ENCODE measurements at regions not wholly inside any gene's neighbourhood (a gene's known extent, or its start where the extent isn't known, plus 50 kb on each side); places are given as distances from the start of the nearest gene placed in this dataset.
"Not testable (repeated sequence)": the region's sequence is repeated elsewhere in the genome, so short reads cannot be mapped to it uniquely, and the experiment has no call there.

- DNase-seq (ENCODE audit: low read depth) = no peak
Observed at GRCh38 chr1:82421782-82422181, 621.0 kb downstream of the ADGRL2 start.

GRCh38 chr1:82420584-82420983 is 619.9 kb downstream of the ADGRL2 start:
- DNase-seq (ENCODE audit: low read depth) = no peak

GRCh38 chr1:82411605-82412004 is 610.9 kb downstream of the ADGRL2 start:
- no peak for DNase-seq (ENCODE audit: low read depth)

GRCh38 chr1:82405333-82405732 is 604.6 kb downstream of the ADGRL2 start:
- no peak for DNase-seq (ENCODE audit: low read depth)

- DNase-seq (ENCODE audit: low read depth) = no peak
Observed at GRCh38 chr1:82401116-82401515, 600.4 kb downstream of the ADGRL2 start.

- no peak for DNase-seq (ENCODE audit: low read depth)
Observed at GRCh38 chr1:82400521-82400920, 599.8 kb downstream of the ADGRL2 start.

- DNase-seq (ENCODE audit: low read depth) = no peak
Observed at GRCh38 chr1:82399093-82399492, 598.4 kb downstream of the ADGRL2 start.

GRCh38 chr1:82398357-82398756 is 597.6 kb downstream of the ADGRL2 start:
- DNase-seq (ENCODE audit: low read depth) = no peak

- no peak for DNase-seq (ENCODE audit: low read depth)
Observed at GRCh38 chr1:82395440-82395839, 594.7 kb downstream of the ADGRL2 start.

GRCh38 chr1:82392946-82393345 is 592.2 kb downstream of the ADGRL2 start:
- DNase-seq (ENCODE audit: low read depth) = no peak

- no peak for DNase-seq (ENCODE audit: low read depth)
Observed at GRCh38 chr1:82392513-82392912, 591.8 kb downstream of the ADGRL2 start.

- no peak for DNase-seq (ENCODE audit: low read depth)
Observed at GRCh38 chr1:82391712-82392111, 591.0 kb downstream of the ADGRL2 start.

GRCh38 chr1:82390627-82391026 is 589.9 kb downstream of the ADGRL2 start:
- DNase-seq (ENCODE audit: low read depth) = no peak

GRCh38 chr1:82388679-82389078 is 587.9 kb downstream of the ADGRL2 start:
- DNase-seq (ENCODE audit: low read depth) = no peak

GRCh38 chr1:82387012-82387366 is 586.3 kb downstream of the ADGRL2 start:
- DNase-seq (ENCODE audit: low read depth) = no peak

- DNase-seq (ENCODE audit: low read depth) = no peak
Observed at GRCh38 chr1:82386365-82387011, 585.8 kb downstream of the ADGRL2 start.

- DNase-seq (ENCODE audit: low read depth) = no peak
Observed at GRCh38 chr1:82384776-82385175, 584.0 kb downstream of the ADGRL2 start.

GRCh38 chr1:82377201-82377884 is 576.6 kb downstream of the ADGRL2 start:
- no peak for DNase-seq (ENCODE audit: low read depth)

GRCh38 chr1:82373710-82374109 is 573.0 kb downstream of the ADGRL2 start:
- DNase-seq (ENCODE audit: low read depth) = no peak

GRCh38 chr1:82371844-82372498 is 571.2 kb downstream of the ADGRL2 start:
- no peak for DNase-seq (ENCODE audit: low read depth)

- no peak for DNase-seq (ENCODE audit: low read depth)
Observed at GRCh38 chr1:82367456-82367855, 566.7 kb downstream of the ADGRL2 start.

GRCh38 chr1:82366689-82367088 is 566.0 kb downstream of the ADGRL2 start:
- DNase-seq (ENCODE audit: low read depth) = no peak

- not testable (repeated sequence) for DNase-seq (ENCODE audit: low read depth)
Observed at GRCh38 chr1:82359541-82359940, 558.8 kb downstream of the ADGRL2 start.

All from CMK (cell line).